Common myeloid progenitor, CD34-positive (primary cell): ENCODE measurements at regions not wholly inside any gene's neighbourhood (a gene's known extent, or its start where the extent isn't known, plus 50 kb on each side); places are given as distances from the start of the nearest gene placed in this dataset.

Experiments
- CTCF ChIA-PET: fragments of 350-600 bp; sonication (Branson Sonifier 250); formaldehyde crosslinking; loops from one replicate; lab custom pipeline; 2021; ENCODE audit warnings: antibody characterized with exemption; lab: Charles Lee
- POLR2A ChIA-PET: fragments of 350-600 bp; sonication (Branson Sonifier 250); formaldehyde crosslinking; loops from one replicate; lab custom pipeline; 2021; ENCODE audit warnings: antibody characterized with exemption; lab: Charles Lee
- DNase-seq, 3 donors: peaks; one replicate each; pipeline versions ENCODE4 v3.0.0 to v3.0.0-alpha.2; 2013
- H3K27ac ChIP-seq, 2 experiments: 1 replicate in 1 of 2; 2 replicates in 1 of 2; pipeline ENCODE4 v1.7.0; 2013; ENCODE audit warnings: inconsistent platforms in 2 of 2, low read length in 2 of 2, mild to moderate bottlenecking in 2 of 2, low read depth in 1 of 2, moderate library complexity in 1 of 2; ENCODE audit not compliant: severe bottlenecking in 2 of 2, insufficient read depth in 1 of 2, poor library complexity in 1 of 2
- H3K27me3 ChIP-seq, 5 experiments: replicated peaks in 2 of 5; 1 replicate in 3 of 5; 2 replicates in 2 of 5; pipeline versions ENCODE4 v1.6.1 to v1.7.0; 2013; ENCODE audit warnings: low read length in 4 of 5, mild to moderate bottlenecking in 2 of 5, moderate library complexity in 2 of 5, inconsistent platforms in 1 of 5; ENCODE audit not compliant: insufficient read depth in 5 of 5, control insufficient read depth in 4 of 5
- H3K36me3 ChIP-seq, 4 experiments: 1 replicate in 2 of 4; 2 replicates in 2 of 4; pipeline versions ENCODE4 v1.6.1 to v1.7.0; 2013; ENCODE audit warnings: low read length in 3 of 4, control low read depth in 1 of 4, mild to moderate bottlenecking in 1 of 4; ENCODE audit not compliant: control insufficient read depth in 4 of 4, insufficient read depth in 4 of 4
- H3K4me1 ChIP-seq, 4 experiments: 1 replicate in 3 of 4; 2 replicates in 1 of 4; pipeline versions ENCODE4 v1.6.1 to v1.7.1; 2013; ENCODE audit warnings: low read length in 3 of 4, mild to moderate bottlenecking in 3 of 4, control low read depth in 1 of 4, inconsistent platforms in 1 of 4, moderate library complexity in 1 of 4; ENCODE audit not compliant: control insufficient read depth in 4 of 4, insufficient read depth in 4 of 4; ENCODE audit errors: control extremely low read depth in 1 of 4
- H3K4me3 ChIP-seq, 7 experiments: 1 replicate in 4 of 7; 2 replicates in 3 of 7; pipeline versions ENCODE4 v1.5.1 to v1.7.0; 2013; ENCODE audit warnings: mild to moderate bottlenecking in 7 of 7, low read length in 6 of 7, moderate library complexity in 6 of 7, inconsistent platforms in 2 of 7, low read depth in 2 of 7, control low read depth in 1 of 7; ENCODE audit not compliant: insufficient read depth in 4 of 7, control insufficient read depth in 1 of 7; ENCODE audit errors: extremely low read depth in 1 of 7
- H3K9me3 ChIP-seq, 5 experiments: 1 replicate in 4 of 5; 2 replicates in 1 of 5; pipeline versions ENCODE4 v1.6.1 to v1.7.1; 2013; ENCODE audit warnings: low read length in 4 of 5, mild to moderate bottlenecking in 2 of 5, inconsistent platforms in 1 of 5, low read depth in 1 of 5, moderate library complexity in 1 of 5; ENCODE audit not compliant: control insufficient read depth in 4 of 5, insufficient read depth in 2 of 5; ENCODE audit errors: control extremely low read depth in 1 of 5
- WGBS: methylation state at CpG from one replicate; pipeline ENCODE4 v1.1.5; 2013; ENCODE audit not compliant: insufficient coverage; 5-methylcytosine and 5-hydroxymethylcytosine counted together

- no peak for DNase-seq
- ChIA-PET POLR2A (no interaction called here), CTCF (no interaction called here)
- Histone ChIP-seq H3K36me3 (peaks cover 0 to 2% (median 0%) of the 10 kb centered on the region in 4 experiments), H3K4me3 (no peak overlapping the region), H3K27ac (no peak overlapping the region), H3K4me1 (peaks cover 12 to 27% (median 14%) of the 10 kb centered on the region in 4 experiments), H3K27me3 (no peaks in the 10 kb centered on the region), H3K9me3 (peaks cover 0 to 13% (median 3%) of the 10 kb centered on the region in 5 experiments)
- 97% methylated on average over 9 of the region's 9 CpGs for WGBS
Observed at GRCh38 chr7:106419455-106420182, 134.8 kb upstream of the NAMPT start.

GRCh38 chr7:106418526-106418925 is 133.7 kb upstream of the NAMPT start:
- CTCF ChIA-PET = no interaction called here
- peaks cover 0 to 2% (median 0%) of the 10 kb centered on the region in 4 experiments for H3K36me3 ChIP-seq
- peaks cover 0 to 13% (median 3%) of the 10 kb centered on the region in 5 experiments for H3K9me3 ChIP-seq
- peaks cover 8 to 20% (median 11%) of the 10 kb centered on the region in 4 experiments for H3K4me1 ChIP-seq
- 94% methylated on average over 2 of the region's 2 CpGs for WGBS
- no peak for DNase-seq
- POLR2A ChIA-PET = no interaction called here
- H3K27me3 ChIP-seq = no peaks in the 10 kb centered on the region
- H3K27ac ChIP-seq = peak overlapping the region in 1 of 2 experiments; percentile 12
- H3K4me3 ChIP-seq = no peak overlapping the region

GRCh38 chr7:106418094-106418493 is 133.3 kb upstream of the NAMPT start:
- WGBS = 50% methylated on average over 1 of the region's 1 CpG
- H3K27ac ChIP-seq = peak overlapping the region in 1 of 2 experiments; percentile 12
- DNase-seq = peak; percentile 40 to 78 (median 76)
- no peaks in the 10 kb centered on the region for H3K27me3 ChIP-seq
- peaks cover 8 to 20% (median 11%) of the 10 kb centered on the region in 4 experiments for H3K4me1 ChIP-seq
- POLR2A ChIA-PET = no interaction called here
- peaks cover 0 to 13% (median 3%) of the 10 kb centered on the region in 5 experiments for H3K9me3 ChIP-seq
- CTCF ChIA-PET = no interaction called here
- H3K36me3 ChIP-seq = peaks cover 0 to 2% (median 0%) of the 10 kb centered on the region in 4 experiments
- H3K4me3 ChIP-seq = no peak overlapping the region

- H3K4me3 ChIP-seq = no peak overlapping the region
- H3K9me3 ChIP-seq = peaks cover 0 to 13% (median 3%) of the 10 kb centered on the region in 5 experiments
- no peaks in the 10 kb centered on the region for H3K27me3 ChIP-seq
- CTCF ChIA-PET = no interaction called here
- POLR2A ChIA-PET = no interaction called here
- peaks cover 8 to 20% (median 11%) of the 10 kb centered on the region in 4 experiments for H3K4me1 ChIP-seq
- no peak overlapping the region for H3K27ac ChIP-seq
- WGBS = 80% methylated on average over 1 of the region's 6 CpGs
- DNase-seq = no peak
- peaks cover 0 to 2% (median 0%) of the 10 kb centered on the region in 4 experiments for H3K36me3 ChIP-seq
Observed at GRCh38 chr7:106417273-106417902, 132.6 kb upstream of the NAMPT start.

GRCh38 chr7:106416430-106416829 is 131.6 kb upstream of the NAMPT start:
- Histone ChIP-seq H3K4me3 (no peak overlapping the region), H3K4me1 (peaks cover 8 to 14% (median 10%) of the 10 kb centered on the region in 4 experiments), H3K27me3 (no peaks in the 10 kb centered on the region), H3K36me3 (peaks cover 0 to 2% (median 0%) of the 10 kb centered on the region in 4 experiments), H3K9me3 (peaks cover 0 to 13% (median 3%) of the 10 kb centered on the region in 5 experiments), H3K27ac (no peak overlapping the region)
- no peak for DNase-seq
- POLR2A ChIA-PET = no interaction called here
- CTCF ChIA-PET = interaction anchor here (1.3 kb wide), 1 partner anchor 25 kb away, joined by 3 read pairs; no protein-coding TSS in a partner anchor

- no peak overlapping the region for H3K27ac ChIP-seq
- DNase-seq = no peak
- peaks cover 2 to 10% (median 9%) of the 10 kb centered on the region in 4 experiments for H3K4me1 ChIP-seq
- no peaks in the 10 kb centered on the region for H3K27me3 ChIP-seq
- CTCF ChIA-PET = interaction anchor here (1.3 to 1.4 kb wide), 2 partner anchors 8 to 26 kb away, joined by 3 to 6 read pairs; no protein-coding TSS in a partner anchor
- H3K36me3 ChIP-seq = peaks cover 0 to 2% (median 0%) of the 10 kb centered on the region in 4 experiments
- no peak overlapping the region for H3K4me3 ChIP-seq
- POLR2A ChIA-PET = no interaction called here
- peaks cover 0 to 13% (median 3%) of the 10 kb centered on the region in 5 experiments for H3K9me3 ChIP-seq
Observed at GRCh38 chr7:106415433-106415832, 130.7 kb upstream of the NAMPT start.

GRCh38 chr7:106413446-106413845 is 128.7 kb upstream of the NAMPT start:
- WGBS = 100% methylated on average over 2 of the region's 2 CpGs
- POLR2A ChIA-PET = interaction anchor here (0.6 kb wide), 1 partner anchor 188 kb away, joined by 5 read pairs; no protein-coding TSS in a partner anchor
- Histone ChIP-seq H3K27me3 (no peaks in the 10 kb centered on the region), H3K4me3 (no peak overlapping the region), H3K4me1 (peaks cover 0 to 6% (median 5%) of the 10 kb centered on the region in 4 experiments), H3K27ac (no peak overlapping the region), H3K9me3 (peaks cover 0 to 13% (median 3%) of the 10 kb centered on the region in 5 experiments), H3K36me3 (peaks cover 0 to 2% (median 0%) of the 10 kb centered on the region in 4 experiments)
- CTCF ChIA-PET = no interaction called here
- no peak for DNase-seq
